ENCODE measurements at regions not wholly inside any gene's neighbourhood (a gene's known extent, or its start where the extent isn't known, plus 50 kb on each side); places are given as distances from the start of the nearest gene placed in this dataset.

DNA sequence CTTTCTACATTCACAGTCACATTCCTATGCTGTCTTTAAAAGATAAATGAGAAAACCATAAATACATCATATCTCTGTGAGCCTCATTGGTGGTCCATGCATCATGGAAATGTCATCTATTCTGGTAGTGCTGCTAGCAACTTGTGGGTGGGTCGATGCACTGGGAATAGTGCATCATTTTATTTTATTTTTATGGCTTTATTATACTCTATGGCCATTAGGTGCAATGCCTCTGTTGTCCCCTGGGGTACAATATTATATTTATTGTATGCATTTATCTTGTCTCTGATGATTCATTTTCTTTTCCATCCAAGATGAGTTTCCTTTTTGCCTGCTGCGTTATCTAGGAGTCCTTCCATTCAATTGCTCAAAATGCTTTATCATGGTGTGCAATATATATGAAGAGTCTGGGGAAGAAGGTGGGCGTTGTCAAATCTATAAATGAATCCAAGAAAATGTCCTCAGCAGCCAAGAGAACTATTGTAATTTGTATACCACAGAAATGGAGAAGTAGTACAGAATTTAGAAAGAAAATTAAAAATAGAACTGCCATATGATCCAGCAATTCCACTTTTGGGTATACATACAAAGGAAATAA is 324.0 kb downstream of the KCNJ2 start:
- Histone ChIP-seq H3K36me3 (no peaks in the 10 kb centered on the region), H3K27me3 (no peaks in the 10 kb centered on the region), H3K4me1 (ENCODE audit: insufficient read depth) (no peaks in the 10 kb centered on the region), H3K4me3 (no peak overlapping the region), H3K9me3 (no peaks in the 10 kb centered on the region), H3K27ac (no peak overlapping the region)
- intact Hi-C loops (cut with DNase I), result loop anchor here in 1 of 4 donors (5.0 kb wide), 1 partner anchor 66 kb away; no protein-coding TSS in a partner anchor
- 78 to 84% (median 83%) methylated on average over 3 of the region's 3 CpGs for WGBS, 3 donors
- DNase-seq, result no peak
- no peak for TF ChIP-seq POLR2A (IDR thresholded peaks at IDR 0.05)
- TF ChIP-seq EP300 (IDR thresholded peaks at IDR 0.05), result no peak
- TF ChIP-seq, protein P1, sequence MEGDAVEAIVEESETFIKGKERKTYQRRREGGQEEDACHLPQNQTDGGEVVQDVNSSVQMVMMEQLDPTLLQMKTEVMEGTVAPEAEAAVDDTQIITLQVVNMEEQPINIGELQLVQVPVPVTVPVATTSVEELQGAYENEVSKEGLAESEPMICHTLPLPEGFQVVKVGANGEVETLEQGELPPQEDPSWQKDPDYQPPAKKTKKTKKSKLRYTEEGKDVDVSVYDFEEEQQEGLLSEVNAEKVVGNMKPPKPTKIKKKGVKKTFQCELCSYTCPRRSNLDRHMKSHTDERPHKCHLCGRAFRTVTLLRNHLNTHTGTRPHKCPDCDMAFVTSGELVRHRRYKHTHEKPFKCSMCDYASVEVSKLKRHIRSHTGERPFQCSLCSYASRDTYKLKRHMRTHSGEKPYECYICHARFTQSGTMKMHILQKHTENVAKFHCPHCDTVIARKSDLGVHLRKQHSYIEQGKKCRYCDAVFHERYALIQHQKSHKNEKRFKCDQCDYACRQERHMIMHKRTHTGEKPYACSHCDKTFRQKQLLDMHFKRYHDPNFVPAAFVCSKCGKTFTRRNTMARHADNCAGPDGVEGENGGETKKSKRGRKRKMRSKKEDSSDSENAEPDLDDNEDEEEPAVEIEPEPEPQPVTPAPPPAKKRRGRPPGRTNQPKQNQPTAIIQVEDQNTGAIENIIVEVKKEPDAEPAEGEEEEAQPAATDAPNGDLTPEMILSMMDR (IDR thresholded peaks at IDR 0.05), result no peak

DNA sequence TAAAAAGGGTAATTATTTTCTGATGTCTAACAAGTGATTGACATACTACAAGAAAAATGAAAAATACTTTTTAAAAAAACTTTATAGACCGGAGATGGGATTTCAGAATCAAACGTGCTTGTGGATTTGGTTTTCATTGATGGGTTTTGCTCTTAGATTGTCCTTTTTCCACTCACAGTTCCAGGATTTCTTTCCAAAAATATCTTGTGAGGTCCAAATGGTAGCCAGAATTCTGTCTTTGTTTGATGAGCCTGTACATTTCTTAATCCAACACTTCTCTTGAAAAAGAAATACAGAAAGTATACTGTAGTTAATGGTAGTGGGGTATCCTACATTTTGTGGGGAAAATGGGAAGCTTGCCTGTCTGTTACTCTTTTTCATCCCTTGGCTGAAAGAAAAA is 329.3 kb downstream of the KCNJ2 start:
- no peak overlapping the region for H3K4me3 ChIP-seq
- H3K9me3 ChIP-seq, result no peaks in the 10 kb centered on the region
- WGBS, 3 donors, result 23 to 34% (median 28%) methylated on average over 2 of the region's 2 CpGs
- intact Hi-C loops (cut with DNase I), result no loop called here
- H3K36me3 ChIP-seq, result no peaks in the 10 kb centered on the region
- H3K27me3 ChIP-seq, result no peaks in the 10 kb centered on the region
- H3K27ac ChIP-seq, result no peak overlapping the region
- TF ChIP-seq POLR2A (IDR thresholded peaks at IDR 0.05) (no peak), EP300 (IDR thresholded peaks at IDR 0.05) (no peak)
- TF ChIP-seq, protein P1 (IDR thresholded peaks at IDR 0.05), result no peak
- DNase-seq, result no peak
- H3K4me1 ChIP-seq (ENCODE audit: insufficient read depth), result no peaks in the 10 kb centered on the region

DNA sequence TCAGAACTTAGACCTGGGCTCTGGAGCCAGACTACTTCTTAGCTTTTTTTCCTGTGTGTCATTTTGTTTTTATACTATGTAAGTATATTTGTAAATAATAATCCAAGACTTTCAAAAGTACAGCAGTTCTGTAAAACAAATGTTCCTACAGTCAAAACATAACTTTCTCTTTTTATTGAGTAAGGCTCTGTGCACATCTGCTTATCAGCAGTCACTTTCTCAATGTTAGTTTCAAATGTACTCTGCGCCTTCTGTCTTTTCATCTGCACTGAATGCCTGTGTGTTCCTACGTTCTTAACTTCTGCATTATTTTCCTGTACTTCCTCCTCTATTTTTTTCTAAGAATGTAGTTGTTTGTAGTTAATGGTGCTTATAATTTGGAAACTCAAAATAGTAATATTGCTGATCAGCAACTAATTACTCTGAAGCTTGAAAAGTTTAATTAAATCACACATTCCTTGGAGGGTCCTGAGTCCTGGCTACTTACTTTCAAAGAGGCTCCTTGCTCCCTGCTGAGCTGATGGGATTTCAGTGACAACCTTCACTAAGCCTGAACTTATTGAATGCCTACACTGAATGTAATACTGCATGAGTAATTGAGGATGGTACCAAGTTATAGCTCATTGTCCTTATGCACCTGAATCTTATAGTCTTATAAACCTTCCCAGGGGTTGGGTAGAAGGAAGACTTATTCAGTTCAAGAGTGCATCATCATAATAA is 329.9 kb downstream of the KCNJ2 start:
- 9 to 19% (median 12%) methylated on average over 2 of the region's 2 CpGs for WGBS, 3 donors
- TF ChIP-seq, protein P1 (IDR thresholded peaks at IDR 0.05), result no peak
- TF ChIP-seq EP300 (IDR thresholded peaks at IDR 0.05), result no peak
- TF ChIP-seq POLR2A (IDR thresholded peaks at IDR 0.05), result no peak
- Histone ChIP-seq H3K36me3 (no peaks in the 10 kb centered on the region), H3K27ac (no peak overlapping the region), H3K9me3 (no peaks in the 10 kb centered on the region), H3K4me1 (ENCODE audit: insufficient read depth) (no peaks in the 10 kb centered on the region), H3K27me3 (no peaks in the 10 kb centered on the region), H3K4me3 (no peak overlapping the region)
- no peak for DNase-seq
- intact Hi-C loops (cut with DNase I), result no loop called here

DNA sequence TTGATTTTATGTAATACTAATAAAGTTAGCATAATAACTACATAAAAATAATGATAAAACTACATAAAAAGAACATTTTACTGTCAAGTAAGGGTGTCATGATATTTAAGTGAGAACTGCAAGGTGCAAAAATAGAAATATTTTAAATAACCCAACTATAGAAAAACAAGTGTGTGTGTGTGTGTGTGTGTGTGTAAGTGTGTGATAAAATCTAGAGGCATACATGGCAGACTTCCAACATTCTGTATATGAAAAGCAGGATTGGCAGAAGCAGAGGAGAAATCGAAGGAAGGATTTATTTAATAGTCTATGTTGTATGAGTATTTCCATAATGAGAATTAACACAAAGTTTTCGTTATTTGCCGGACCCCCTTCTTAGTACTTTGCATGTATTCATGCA is 334.1 kb downstream of the KCNJ2 start:
- Histone ChIP-seq H3K4me3 (no peak overlapping the region), H3K27ac (no peak overlapping the region), H3K27me3 (peaks cover 2% of the 10 kb centered on the region), H3K9me3 (no peaks in the 10 kb centered on the region), H3K36me3 (no peaks in the 10 kb centered on the region), H3K4me1 (ENCODE audit: insufficient read depth) (no peaks in the 10 kb centered on the region)
- 91 to 98% (median 95%) methylated on average over 3 of the region's 3 CpGs for WGBS, 3 donors
- TF ChIP-seq POLR2A (IDR thresholded peaks at IDR 0.05) (no peak), EP300 (IDR thresholded peaks at IDR 0.05) (no peak)
- TF ChIP-seq, protein P1 (IDR thresholded peaks at IDR 0.05), result no peak
- no peak for DNase-seq
- intact Hi-C loops (cut with DNase I), result no loop called here

Measured in ovary (tissue), 7 donors.